T-helper 2 cell treated with Interferon-gamma antibody and Interleukin-4, amounts not matched to agents 5 μg/mL and 100 μg/mL, for 36 hours (primary cell): ENCODE measurements at regions not wholly inside any gene's neighbourhood (a gene's known extent, or its start where the extent isn't known, plus 50 kb on each side); places are given as distances from the start of the nearest gene placed in this dataset.

Experiments used
- DNase-seq: peaks from one replicate; pipeline ENCODE4 v3.0.0; 2021; ENCODE audit warnings: low spot score
- H3K27ac Mint-ChIP-seq: one replicate; pipeline ENCODE4 v1.8.0; 2021; ENCODE audit warnings: mild to moderate bottlenecking, mixed read lengths
- H3K27me3 Mint-ChIP-seq: one replicate; pipeline ENCODE4 v1.8.0; 2021; ENCODE audit warnings: low read depth, mixed read lengths
- H3K36me3 Mint-ChIP-seq: one replicate; pipeline ENCODE4 v1.8.0; 2021; ENCODE audit warnings: low read depth, mixed read lengths
- H3K4me1 Mint-ChIP-seq: one replicate; pipeline ENCODE4 v1.8.0; 2021; ENCODE audit warnings: low read depth, mixed read lengths
- H3K4me3 Mint-ChIP-seq: one replicate; pipeline ENCODE4 v1.8.0; 2022; ENCODE audit warnings: mild to moderate bottlenecking, moderate library complexity, mixed read lengths
- H3K9me3 Mint-ChIP-seq: one replicate; pipeline ENCODE4 v1.8.0; 2021; ENCODE audit warnings: mixed read lengths

DNA sequence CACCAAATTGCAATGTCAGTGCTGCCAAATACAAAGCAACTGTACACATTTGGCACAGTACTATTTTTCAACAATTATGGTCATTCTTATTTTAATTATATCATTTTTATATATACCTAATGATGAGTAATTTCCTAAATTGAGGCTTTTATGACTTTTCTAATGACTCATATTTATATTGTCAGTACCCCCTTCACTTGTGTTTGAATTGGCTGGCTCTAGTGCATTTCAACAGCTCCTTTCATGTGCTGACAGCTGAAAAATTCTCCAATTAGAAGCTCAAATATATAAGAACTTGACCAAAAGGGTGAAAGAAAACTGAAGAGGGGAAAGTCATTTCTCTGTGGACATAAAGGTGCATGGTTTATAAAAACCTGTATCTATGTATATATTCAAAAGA is 263.3 kb downstream of the SLITRK1 start:
- no peak overlapping the region for H3K27ac Mint-ChIP-seq
- no peak overlapping the region for H3K4me3 Mint-ChIP-seq
- H3K4me1 Mint-ChIP-seq, result no peaks in the 10 kb centered on the region
- DNase-seq, result no peak
- H3K27me3 Mint-ChIP-seq, result no peaks in the 10 kb centered on the region
- H3K9me3 Mint-ChIP-seq, result peaks cover 18% of the 10 kb centered on the region
- H3K36me3 Mint-ChIP-seq, result no peaks in the 10 kb centered on the region

DNA sequence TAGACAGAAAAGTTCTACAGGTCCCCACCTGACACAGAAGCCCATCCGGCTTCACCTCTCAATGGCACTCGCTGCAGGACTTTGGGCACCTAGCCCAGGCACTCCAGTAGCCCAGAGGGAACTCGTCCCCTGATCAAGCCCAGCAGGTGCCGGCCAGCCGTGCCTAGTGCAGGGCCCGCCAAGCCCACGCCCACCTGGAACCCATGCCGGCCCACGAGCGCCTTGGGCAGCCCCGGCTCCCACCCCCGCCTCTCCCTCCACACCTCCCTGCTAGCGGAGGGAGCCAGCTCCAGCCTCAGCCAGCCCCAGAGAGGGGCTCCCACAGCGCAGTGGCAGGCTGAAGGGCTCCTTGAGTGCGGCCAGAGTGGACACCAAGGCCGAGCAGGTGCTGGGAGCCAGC is 268.8 kb downstream of the SLITRK1 start:
- DNase-seq, result no peak
- Mint-ChIP-seq H3K4me1 (no peaks in the 10 kb centered on the region), H3K27me3 (no peaks in the 10 kb centered on the region), H3K4me3 (no peak overlapping the region), H3K9me3 (peaks cover 28% of the 10 kb centered on the region), H3K27ac (no peak overlapping the region), H3K36me3 (no peaks in the 10 kb centered on the region)

DNA sequence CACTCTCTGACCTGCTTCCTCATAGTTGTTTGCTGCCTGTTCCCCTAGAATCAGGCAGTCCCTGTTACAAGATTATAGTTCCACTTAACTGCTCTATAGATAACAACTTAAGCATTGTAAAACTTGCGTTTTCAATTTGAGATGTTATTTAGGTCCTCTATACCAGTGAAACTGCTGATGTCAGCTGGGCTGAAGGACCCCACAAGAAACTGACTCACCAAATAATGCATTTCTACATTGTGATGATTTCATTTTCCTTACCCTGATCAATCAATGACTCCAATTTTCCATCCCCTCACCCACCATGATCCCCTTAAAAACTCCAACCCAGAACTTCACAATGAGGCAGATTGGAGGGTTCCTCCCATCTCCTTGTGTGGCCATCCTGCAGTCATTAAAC is 280.7 kb downstream of the SLITRK1 start:
- no peak for DNase-seq
- Mint-ChIP-seq H3K4me1 (no peaks in the 10 kb centered on the region), H3K27me3 (no peaks in the 10 kb centered on the region), H3K9me3 (peaks cover 26% of the 10 kb centered on the region), H3K36me3 (no peaks in the 10 kb centered on the region), H3K27ac (no peak overlapping the region), H3K4me3 (no peak overlapping the region)

DNA sequence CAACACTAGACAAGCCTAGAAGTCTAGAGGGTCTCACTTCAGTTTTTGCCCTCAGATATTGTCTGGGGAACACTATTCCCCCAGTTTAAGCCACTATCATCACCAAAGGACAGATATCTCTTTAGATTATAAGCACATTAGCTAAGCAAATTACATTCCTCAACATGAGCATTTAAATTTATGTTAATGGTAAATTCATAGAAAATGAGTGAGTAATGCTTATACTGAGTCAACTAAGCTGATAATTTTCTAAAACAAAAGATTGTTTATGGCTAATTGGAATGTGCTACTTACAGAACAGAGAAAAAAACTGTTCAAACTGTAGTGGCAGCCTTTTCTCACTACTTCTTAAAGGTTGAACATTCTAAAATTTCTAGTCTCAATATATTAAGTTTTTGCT is 290.2 kb downstream of the SLITRK1 start:
- DNase-seq, result no peak
- H3K4me1 Mint-ChIP-seq, result no peaks in the 10 kb centered on the region
- no peak overlapping the region for H3K27ac Mint-ChIP-seq
- peaks cover 16% of the 10 kb centered on the region for H3K9me3 Mint-ChIP-seq
- H3K4me3 Mint-ChIP-seq, result no peak overlapping the region
- H3K27me3 Mint-ChIP-seq, result no peaks in the 10 kb centered on the region
- no peaks in the 10 kb centered on the region for H3K36me3 Mint-ChIP-seq

DNA sequence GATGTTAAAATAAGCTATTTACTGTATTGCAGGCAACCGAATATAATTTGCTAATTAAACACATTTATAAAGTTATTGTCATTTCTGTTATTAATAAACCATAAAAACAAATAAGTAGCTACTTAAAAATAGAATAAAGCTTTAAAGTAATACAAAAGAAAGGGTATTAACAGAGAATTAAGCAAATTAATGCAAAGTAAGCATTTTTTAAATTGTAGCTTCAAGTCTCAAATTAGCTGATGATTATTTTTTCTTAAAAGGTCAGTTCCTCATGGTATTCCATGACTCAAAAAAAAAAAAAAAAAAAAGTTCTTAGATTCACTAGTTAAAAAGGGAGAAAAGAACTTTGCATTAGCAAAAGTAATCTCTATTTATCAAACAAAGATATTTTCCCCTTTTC is 292.5 kb downstream of the SLITRK1 start:
- no peaks in the 10 kb centered on the region for H3K27me3 Mint-ChIP-seq

DNA sequence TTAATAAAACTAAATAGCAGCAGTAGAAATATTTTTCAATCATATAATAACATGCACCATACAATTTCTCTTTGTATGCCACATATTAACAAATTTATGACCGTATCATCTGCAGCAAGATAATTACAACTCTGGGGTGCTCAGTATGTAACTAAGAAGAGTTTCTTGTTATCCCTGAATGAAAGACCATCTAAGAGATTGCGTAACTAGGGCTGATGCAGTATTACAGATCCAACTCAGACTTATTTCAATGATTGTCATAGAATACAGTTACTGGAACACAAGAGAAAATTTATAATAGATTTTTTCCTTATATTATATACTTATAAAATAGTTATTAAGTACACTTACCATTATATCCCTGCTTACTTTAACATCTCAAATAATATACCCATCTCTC is 305.1 kb downstream of the SLITRK1 start:
- Mint-ChIP-seq H3K27ac (no peak overlapping the region), H3K36me3 (no peaks in the 10 kb centered on the region), H3K4me3 (no peak overlapping the region), H3K9me3 (peaks cover 22% of the 10 kb centered on the region), H3K4me1 (no peaks in the 10 kb centered on the region), H3K27me3 (no peaks in the 10 kb centered on the region)
- DNase-seq, result no peak

More for the DNA sequence above, 292.5 kb downstream of the SLITRK1 start:
- Mint-ChIP-seq H3K4me3 (no peak overlapping the region), H3K36me3 (no peaks in the 10 kb centered on the region), H3K9me3 (peaks cover 10% of the 10 kb centered on the region), H3K27ac (no peak overlapping the region), H3K4me1 (no peaks in the 10 kb centered on the region)
- DNase-seq, result no peak

DNA sequence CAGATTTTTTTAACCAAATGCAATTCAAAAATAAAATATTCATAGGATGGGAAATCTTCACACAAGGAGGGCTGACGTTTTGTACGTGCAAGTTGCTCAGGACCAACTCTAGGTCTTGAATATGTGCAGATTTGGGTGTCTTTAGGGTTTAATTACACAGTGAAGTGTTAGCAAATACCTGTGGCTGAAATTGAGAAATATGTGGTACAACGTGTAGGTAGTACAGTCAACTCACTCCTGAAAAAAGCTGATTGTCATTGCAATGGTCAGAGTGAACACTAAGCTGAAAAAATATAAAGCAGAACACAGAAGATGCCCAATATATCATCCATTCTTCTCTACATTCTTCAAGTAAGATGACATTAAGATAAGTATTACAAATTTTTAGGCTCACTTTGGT is 314.3 kb downstream of the SLITRK1 start:
- Mint-ChIP-seq H3K4me3 (no peak overlapping the region), H3K4me1 (no peaks in the 10 kb centered on the region), H3K36me3 (no peaks in the 10 kb centered on the region), H3K27me3 (no peaks in the 10 kb centered on the region), H3K27ac (no peak overlapping the region), H3K9me3 (peaks cover 20% of the 10 kb centered on the region)
- DNase-seq, result no peak

DNA sequence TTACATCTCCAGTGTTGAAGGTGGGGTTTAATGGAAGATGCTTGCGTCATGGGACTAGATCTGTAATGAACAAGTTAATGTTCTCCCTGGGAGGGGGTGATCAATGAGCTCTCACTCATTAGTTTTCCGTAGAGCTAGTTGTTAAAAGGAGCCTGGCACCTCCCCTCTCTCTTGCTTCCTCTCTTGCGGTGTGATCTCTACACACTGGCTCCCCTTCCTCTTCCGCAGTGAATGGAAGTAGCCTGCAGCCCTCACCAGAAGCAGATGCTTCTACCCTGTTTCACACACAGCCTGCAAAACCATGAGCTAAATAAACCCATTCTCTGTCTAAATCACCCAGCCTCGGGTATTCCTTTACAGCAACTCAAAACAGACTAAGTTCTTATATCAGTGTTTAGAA is 318.8 kb downstream of the SLITRK1 start:
- Mint-ChIP-seq H3K27ac (no peak overlapping the region), H3K9me3 (peaks cover 12% of the 10 kb centered on the region), H3K36me3 (no peaks in the 10 kb centered on the region), H3K4me3 (no peak overlapping the region), H3K4me1 (no peaks in the 10 kb centered on the region), H3K27me3 (no peaks in the 10 kb centered on the region)
- DNase-seq, result no peak

DNA sequence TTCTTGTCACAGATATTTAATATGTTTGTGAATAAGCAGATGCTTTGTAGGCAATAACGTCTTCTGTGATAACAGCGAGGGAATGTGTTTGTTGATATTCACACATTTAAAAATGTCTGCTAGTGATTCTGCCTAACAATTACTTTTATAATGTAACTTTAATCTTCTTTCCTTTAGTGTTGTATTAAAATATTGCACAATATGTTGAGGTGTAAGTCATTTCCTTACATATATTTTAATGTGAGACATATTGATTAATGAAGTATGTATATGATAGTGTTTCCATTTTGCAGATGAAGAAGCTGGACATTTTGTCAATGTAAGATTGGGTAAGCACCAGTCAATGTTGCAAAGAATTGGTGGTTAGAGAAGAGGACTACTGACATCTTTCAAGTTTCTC is 324.4 kb downstream of the SLITRK1 start:
- no peak for DNase-seq
- Mint-ChIP-seq H3K4me1 (no peaks in the 10 kb centered on the region), H3K9me3 (peaks cover 14% of the 10 kb centered on the region), H3K36me3 (no peaks in the 10 kb centered on the region), H3K27ac (no peak overlapping the region), H3K4me3 (no peak overlapping the region), H3K27me3 (no peaks in the 10 kb centered on the region)

DNA sequence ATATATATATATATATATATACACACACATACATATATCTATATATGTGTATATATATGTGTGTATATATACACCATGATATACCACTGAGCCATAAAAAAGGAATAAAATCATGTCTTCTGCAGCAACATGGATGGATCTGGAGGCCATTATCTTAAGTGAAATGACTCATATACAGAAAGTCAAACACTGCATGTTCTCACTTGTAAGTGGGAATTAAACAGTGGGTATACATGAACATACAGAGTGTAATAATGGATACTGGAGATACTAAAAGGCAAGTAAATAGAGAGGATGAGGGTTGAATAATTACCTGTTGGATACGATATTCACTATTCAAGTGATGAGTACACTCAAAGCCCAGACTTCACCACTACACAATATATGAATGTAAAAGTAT is 332.6 kb downstream of the SLITRK1 start:
- no peak for DNase-seq
- H3K27ac Mint-ChIP-seq, result no peak overlapping the region
- H3K4me1 Mint-ChIP-seq, result no peaks in the 10 kb centered on the region
- H3K4me3 Mint-ChIP-seq, result no peak overlapping the region
- H3K27me3 Mint-ChIP-seq, result no peaks in the 10 kb centered on the region
- peaks cover 9% of the 10 kb centered on the region for H3K9me3 Mint-ChIP-seq
- no peaks in the 10 kb centered on the region for H3K36me3 Mint-ChIP-seq

DNA sequence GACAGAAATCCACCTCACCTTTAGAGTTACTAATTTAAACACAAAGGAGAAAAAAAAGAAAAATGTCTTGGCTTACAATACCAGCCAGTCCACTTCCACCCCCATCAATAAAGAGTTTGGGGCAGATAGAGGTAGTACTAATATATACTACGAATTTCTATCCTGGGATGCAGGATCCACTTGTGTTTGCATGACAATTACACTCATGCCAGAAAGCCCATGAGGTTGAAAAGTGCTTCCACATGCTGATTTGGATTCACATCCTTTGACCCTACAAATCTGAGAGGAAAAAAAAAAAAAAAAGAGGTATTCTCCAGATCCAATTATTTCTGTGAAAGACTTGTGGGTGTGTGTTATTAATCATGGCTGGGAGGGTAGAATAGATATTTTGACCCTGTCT is 335.2 kb downstream of the SLITRK1 start:
- H3K36me3 Mint-ChIP-seq, result no peaks in the 10 kb centered on the region
- H3K9me3 Mint-ChIP-seq, result peaks cover 12% of the 10 kb centered on the region
- no peaks in the 10 kb centered on the region for H3K27me3 Mint-ChIP-seq
- H3K4me1 Mint-ChIP-seq, result no peaks in the 10 kb centered on the region
- H3K27ac Mint-ChIP-seq, result no peak overlapping the region
- H3K4me3 Mint-ChIP-seq, result no peak overlapping the region
- no peak for DNase-seq

DNA sequence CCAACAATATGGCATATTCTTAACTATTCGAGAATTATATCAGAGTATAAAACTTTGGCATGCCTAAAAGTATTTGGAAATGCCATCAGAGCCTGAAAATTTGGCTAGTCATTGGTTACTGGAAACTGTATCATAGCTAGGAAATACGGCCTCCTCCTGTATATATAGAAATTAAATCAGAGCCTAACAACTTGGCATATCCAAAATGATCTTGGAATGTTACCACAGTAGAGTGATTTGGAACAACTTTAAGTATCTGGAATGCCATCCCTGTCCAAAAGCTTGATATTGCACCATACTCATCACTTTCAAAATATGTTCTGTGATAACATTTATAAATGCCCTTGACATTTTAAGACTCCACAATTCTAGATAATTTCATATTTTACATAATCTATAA is 335.8 kb downstream of the SLITRK1 start:
- Mint-ChIP-seq H3K27ac (no peak overlapping the region), H3K4me1 (no peaks in the 10 kb centered on the region), H3K27me3 (no peaks in the 10 kb centered on the region), H3K4me3 (no peak overlapping the region), H3K36me3 (no peaks in the 10 kb centered on the region), H3K9me3 (peaks cover 15% of the 10 kb centered on the region)
- no peak for DNase-seq

DNA sequence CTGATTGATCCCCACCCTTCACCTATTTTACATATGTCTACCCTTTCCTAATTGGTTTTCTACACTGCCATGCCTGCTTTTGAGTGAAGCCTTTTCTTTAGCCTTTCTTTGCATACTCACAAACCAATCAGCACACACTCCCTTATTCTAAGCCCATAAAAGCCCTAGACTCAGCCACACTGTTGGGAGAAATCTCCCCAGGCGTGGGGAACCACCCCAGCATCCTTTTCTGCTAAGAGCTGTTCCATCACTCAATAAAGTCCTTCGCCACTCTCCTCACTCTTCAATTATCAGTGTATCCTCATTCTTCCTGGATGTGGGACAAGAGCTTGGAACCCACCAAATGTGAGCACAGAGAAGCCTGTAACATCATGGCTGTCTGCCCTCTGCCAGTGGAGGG is 343.6 kb downstream of the SLITRK1 start:
- Mint-ChIP-seq H3K9me3 (peaks cover 57% of the 10 kb centered on the region), H3K4me3 (no peak overlapping the region), H3K36me3 (no peaks in the 10 kb centered on the region), H3K4me1 (no peaks in the 10 kb centered on the region), H3K27me3 (no peaks in the 10 kb centered on the region), H3K27ac (no peak overlapping the region)
- DNase-seq, result no peak

DNA sequence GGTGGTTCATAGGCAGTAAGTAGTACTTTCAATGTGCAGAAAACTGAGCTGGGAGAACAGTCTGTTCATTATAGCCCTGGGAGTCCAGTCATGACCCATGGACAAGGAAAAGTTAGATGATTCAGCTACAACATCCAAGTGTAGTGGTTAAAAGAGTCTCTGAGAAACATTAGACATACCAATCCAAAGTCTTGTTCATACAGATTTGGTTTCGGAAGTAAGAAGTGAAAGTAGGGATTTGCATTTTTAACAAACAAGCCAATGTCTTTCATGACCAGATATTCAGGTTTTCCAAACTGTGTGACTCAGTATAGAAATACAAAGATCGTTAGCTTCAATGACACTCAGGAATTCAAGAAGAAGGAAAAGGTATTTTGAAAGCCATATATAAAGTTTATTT is 345.3 kb downstream of the SLITRK1 start:
- H3K36me3 Mint-ChIP-seq, result no peaks in the 10 kb centered on the region

DNA sequence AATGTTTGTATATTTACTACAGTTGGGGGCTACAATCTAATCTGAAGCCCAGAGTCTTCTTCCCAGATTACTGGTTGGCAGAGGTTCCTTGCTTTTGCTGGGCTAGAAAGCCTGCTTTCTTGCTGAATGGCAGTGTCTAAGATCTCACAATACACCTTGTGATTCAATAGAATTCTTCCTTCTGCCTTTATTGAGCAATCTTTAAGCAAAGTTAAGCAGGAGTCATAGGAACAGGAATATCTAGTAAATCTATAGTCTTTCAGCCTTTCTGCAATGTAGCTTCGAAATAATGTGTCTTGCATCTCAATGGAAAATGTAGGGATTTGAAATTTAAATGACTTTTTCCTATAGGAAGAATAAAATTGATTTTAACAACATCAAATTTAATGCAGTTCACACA is 346.1 kb downstream of the SLITRK1 start:
- Mint-ChIP-seq H3K4me3 (no peak overlapping the region), H3K36me3 (no peaks in the 10 kb centered on the region), H3K9me3 (peaks cover 52% of the 10 kb centered on the region), H3K27ac (no peak overlapping the region), H3K27me3 (no peaks in the 10 kb centered on the region), H3K4me1 (no peaks in the 10 kb centered on the region)
- no peak for DNase-seq

More for the DNA sequence above, 345.3 kb downstream of the SLITRK1 start:
- Mint-ChIP-seq H3K9me3 (peaks cover 55% of the 10 kb centered on the region), H3K27ac (no peak overlapping the region), H3K4me3 (no peak overlapping the region), H3K4me1 (no peaks in the 10 kb centered on the region), H3K27me3 (no peaks in the 10 kb centered on the region)
- DNase-seq, result no peak
